ENCODE measurements at regions not wholly inside any gene's neighbourhood (a gene's known extent, or its start where the extent isn't known, plus 50 kb on each side); places are given as distances from the start of the nearest gene placed in this dataset.

- Histone ChIP-seq H3K27ac (no peak overlapping the region), H3K4me1 (no peaks in the 10 kb centered on the region), H3K9me3 (no peaks in the 10 kb centered on the region), H3K36me3 (no peaks in the 10 kb centered on the region), H3K27me3 (no peaks in the 10 kb centered on the region), H3K4me3 (no peak overlapping the region)
- intact Hi-C loops (cut with DNase I) = no loop called here
- TF ChIP-seq CTCF (IDR thresholded peaks at IDR 0.05) (no peak), POLR2A (IDR thresholded peaks at IDR 0.05) (no peak), POLR2AphosphoS5 (IDR thresholded peaks at IDR 0.05; ENCODE audit: insufficient read depth in 1 of 2, low read depth in 1 of 2) (no peak)
- no peak for DNase-seq (ENCODE audit: extremely low spot score in 2 of 2)
Measured at GRCh38 chr17:77786090-77786489, 172.4 kb upstream of the TNRC6C start.

- H3K27me3 ChIP-seq = no peaks in the 10 kb centered on the region
- no peak for DNase-seq (ENCODE audit: extremely low spot score in 2 of 2)
- H3K4me1 ChIP-seq = no peaks in the 10 kb centered on the region
- H3K9me3 ChIP-seq = no peaks in the 10 kb centered on the region
- H3K36me3 ChIP-seq = no peaks in the 10 kb centered on the region
- H3K4me3 ChIP-seq = no peak overlapping the region
- no peak for TF ChIP-seq POLR2AphosphoS5 (IDR thresholded peaks at IDR 0.05; ENCODE audit: insufficient read depth in 1 of 2, low read depth in 1 of 2)
- no peak for TF ChIP-seq CTCF (IDR thresholded peaks at IDR 0.05)
- no peak for TF ChIP-seq POLR2A (IDR thresholded peaks at IDR 0.05)
- no peak overlapping the region for H3K27ac ChIP-seq
- intact Hi-C loops (cut with DNase I) = no loop called here
Measured at GRCh38 chr17:77786740-77787505, 171.6 kb upstream of the TNRC6C start.

- Histone ChIP-seq H3K27me3 (no peaks in the 10 kb centered on the region), H3K4me1 (no peaks in the 10 kb centered on the region), H3K36me3 (no peaks in the 10 kb centered on the region), H3K27ac (no peak overlapping the region), H3K4me3 (no peak overlapping the region), H3K9me3 (no peaks in the 10 kb centered on the region)
- intact Hi-C loops (cut with DNase I) = no loop called here
- no peak for TF ChIP-seq CTCF (IDR thresholded peaks at IDR 0.05)
- no peak for TF ChIP-seq POLR2AphosphoS5 (IDR thresholded peaks at IDR 0.05; ENCODE audit: insufficient read depth in 1 of 2, low read depth in 1 of 2)
- no peak for TF ChIP-seq POLR2A (IDR thresholded peaks at IDR 0.05)
- no peak for DNase-seq (ENCODE audit: extremely low spot score in 2 of 2)
Measured at GRCh38 chr17:77790143-77790829, 168.2 kb upstream of the TNRC6C start.

- H3K4me1 ChIP-seq = peaks cover 17% of the 10 kb centered on the region
- TF ChIP-seq POLR2AphosphoS5 (IDR thresholded peaks at IDR 0.05; ENCODE audit: insufficient read depth in 1 of 2, low read depth in 1 of 2) = no peak
- TF ChIP-seq CTCF (IDR thresholded peaks at IDR 0.05) = no peak
- H3K4me3 ChIP-seq = no peak overlapping the region
- no peak for DNase-seq (ENCODE audit: extremely low spot score in 2 of 2)
- H3K9me3 ChIP-seq = no peaks in the 10 kb centered on the region
- intact Hi-C loops (cut with DNase I) = no loop called here
- H3K36me3 ChIP-seq = no peaks in the 10 kb centered on the region
- H3K27ac ChIP-seq = no peak overlapping the region
- no peaks in the 10 kb centered on the region for H3K27me3 ChIP-seq
Measured at GRCh38 chr17:77792626-77793025, 165.9 kb upstream of the TNRC6C start.

Data from vagina (tissue), 2 donors.